ENCODE measurements at regions not wholly inside any gene's neighbourhood (a gene's known extent, or its start where the extent isn't known, plus 50 kb on each side); places are given as distances from the start of the nearest gene placed in this dataset.

DNA sequence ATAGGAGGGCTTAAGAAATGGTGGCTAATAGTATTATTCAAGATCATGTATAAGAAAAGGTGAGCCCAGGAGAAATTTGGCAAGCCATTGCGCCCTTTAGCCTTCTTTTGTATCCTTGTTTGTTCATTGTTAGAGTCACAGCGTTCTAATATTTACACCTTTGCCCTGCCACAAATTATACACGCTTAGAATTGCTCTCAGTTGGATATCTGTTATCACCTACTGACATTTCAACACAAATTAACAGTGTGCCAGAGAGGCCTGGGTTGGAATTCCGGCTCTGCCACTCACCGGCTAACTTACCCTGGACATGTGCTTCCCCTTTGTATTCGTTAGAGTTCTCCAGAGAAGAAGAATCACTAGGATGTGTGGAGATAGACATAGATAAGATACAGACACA, 148.7 kb upstream of the KIT start:
- H3K4me1 ChIP-seq = no peaks in the 10 kb centered on the region
- no peak overlapping the region for H3K27ac ChIP-seq
- DNase-seq (ENCODE audit: low spot score in 2 of 2) = no peak
- H3K4me3 ChIP-seq = no peak overlapping the region
- TF ChIP-seq, protein P1, sequence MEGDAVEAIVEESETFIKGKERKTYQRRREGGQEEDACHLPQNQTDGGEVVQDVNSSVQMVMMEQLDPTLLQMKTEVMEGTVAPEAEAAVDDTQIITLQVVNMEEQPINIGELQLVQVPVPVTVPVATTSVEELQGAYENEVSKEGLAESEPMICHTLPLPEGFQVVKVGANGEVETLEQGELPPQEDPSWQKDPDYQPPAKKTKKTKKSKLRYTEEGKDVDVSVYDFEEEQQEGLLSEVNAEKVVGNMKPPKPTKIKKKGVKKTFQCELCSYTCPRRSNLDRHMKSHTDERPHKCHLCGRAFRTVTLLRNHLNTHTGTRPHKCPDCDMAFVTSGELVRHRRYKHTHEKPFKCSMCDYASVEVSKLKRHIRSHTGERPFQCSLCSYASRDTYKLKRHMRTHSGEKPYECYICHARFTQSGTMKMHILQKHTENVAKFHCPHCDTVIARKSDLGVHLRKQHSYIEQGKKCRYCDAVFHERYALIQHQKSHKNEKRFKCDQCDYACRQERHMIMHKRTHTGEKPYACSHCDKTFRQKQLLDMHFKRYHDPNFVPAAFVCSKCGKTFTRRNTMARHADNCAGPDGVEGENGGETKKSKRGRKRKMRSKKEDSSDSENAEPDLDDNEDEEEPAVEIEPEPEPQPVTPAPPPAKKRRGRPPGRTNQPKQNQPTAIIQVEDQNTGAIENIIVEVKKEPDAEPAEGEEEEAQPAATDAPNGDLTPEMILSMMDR (IDR thresholded peaks at IDR 0.05) = no peak
- TF ChIP-seq POLR2A (IDR thresholded peaks at IDR 0.05) = no peak
- TF ChIP-seq EP300 (IDR thresholded peaks at IDR 0.05) = no peak
- no peaks in the 10 kb centered on the region for H3K27me3 ChIP-seq
- WGBS, 2 donors = 72 to 79% methylated on average over 6 of the region's 6 CpGs
- H3K36me3 ChIP-seq = no peaks in the 10 kb centered on the region
- H3K9me3 ChIP-seq = peaks cover 0 to 16% (median 2%) of the 10 kb centered on the region in 4 donors

- Histone ChIP-seq H3K36me3 (no peaks in the 10 kb centered on the region), H3K4me3 (no peak overlapping the region), H3K9me3 (no peaks in the 10 kb centered on the region), H3K27me3 (no peaks in the 10 kb centered on the region), H3K27ac (no peak overlapping the region), H3K4me1 (no peaks in the 10 kb centered on the region)
- no peak for DNase-seq (ENCODE audit: low spot score in 2 of 2)
- TF ChIP-seq POLR2A (IDR thresholded peaks at IDR 0.05) (no peak), EP300 (IDR thresholded peaks at IDR 0.05) (no peak)
- TF ChIP-seq, protein P1 (IDR thresholded peaks at IDR 0.05) = no peak
- 54 to 61% methylated on average over 6 of the region's 6 CpGs for WGBS, 2 donors
These were observed 144.6 kb upstream of the KIT start for GRCh38 chr4:54513204-54513603.

- no peak for TF ChIP-seq POLR2A (IDR thresholded peaks at IDR 0.05)
- TF ChIP-seq EP300 (IDR thresholded peaks at IDR 0.05) = no peak
- TF ChIP-seq, protein P1 (IDR thresholded peaks at IDR 0.05) = no peak
- no peak for DNase-seq (ENCODE audit: low spot score in 2 of 2)
- H3K4me1 ChIP-seq = no peaks in the 10 kb centered on the region
- H3K27ac ChIP-seq = no peak overlapping the region
- H3K9me3 ChIP-seq = no peaks in the 10 kb centered on the region
- no peak overlapping the region for H3K4me3 ChIP-seq
- no peaks in the 10 kb centered on the region for H3K27me3 ChIP-seq
- H3K36me3 ChIP-seq = no peaks in the 10 kb centered on the region
These were observed 144.0 kb upstream of the KIT start for GRCh38 chr4:54513741-54514140.

DNA sequence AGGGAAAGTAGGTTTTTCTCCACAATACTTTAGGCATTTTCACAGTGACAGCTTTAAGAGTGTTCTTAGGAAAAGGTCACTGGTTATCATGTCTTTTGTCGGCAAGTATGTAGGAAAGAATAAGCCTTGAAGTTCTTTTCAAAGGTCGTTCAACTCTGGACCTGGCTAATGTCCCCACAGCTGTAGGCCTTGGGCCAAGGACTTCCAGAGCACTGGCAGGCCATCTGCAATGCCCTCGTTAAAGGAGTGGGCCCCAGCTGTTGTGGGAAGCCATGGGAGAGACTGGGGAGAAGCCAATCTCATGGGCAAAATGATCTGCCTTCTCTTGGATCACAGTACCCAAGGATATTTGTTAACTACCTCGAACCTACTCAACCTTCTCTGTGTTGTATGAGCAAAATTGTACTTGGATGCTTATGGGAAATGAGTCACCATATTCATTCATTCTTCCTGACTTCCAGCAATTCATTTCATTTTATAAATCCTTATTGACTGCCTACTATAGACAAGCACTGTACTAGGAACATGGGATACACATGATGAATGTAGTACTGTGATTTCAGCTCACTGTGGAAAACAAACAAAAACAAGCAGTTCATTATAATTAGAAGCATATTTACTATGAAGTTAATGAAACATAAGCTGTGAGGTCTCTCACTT, 141.1 kb upstream of the KIT start:
- no peak for DNase-seq (ENCODE audit: low spot score in 2 of 2)
- H3K4me1 ChIP-seq = no peaks in the 10 kb centered on the region
- no peaks in the 10 kb centered on the region for H3K9me3 ChIP-seq
- WGBS, 2 donors = 50 to 56% methylated on average over 4 of the region's 4 CpGs
- TF ChIP-seq POLR2A (IDR thresholded peaks at IDR 0.05) = no peak
- TF ChIP-seq, protein P1 (IDR thresholded peaks at IDR 0.05) = no peak
- no peak for TF ChIP-seq EP300 (IDR thresholded peaks at IDR 0.05)
- H3K27me3 ChIP-seq = no peaks in the 10 kb centered on the region
- no peak overlapping the region for H3K27ac ChIP-seq
- no peak overlapping the region for H3K4me3 ChIP-seq
- H3K36me3 ChIP-seq = no peaks in the 10 kb centered on the region

DNA sequence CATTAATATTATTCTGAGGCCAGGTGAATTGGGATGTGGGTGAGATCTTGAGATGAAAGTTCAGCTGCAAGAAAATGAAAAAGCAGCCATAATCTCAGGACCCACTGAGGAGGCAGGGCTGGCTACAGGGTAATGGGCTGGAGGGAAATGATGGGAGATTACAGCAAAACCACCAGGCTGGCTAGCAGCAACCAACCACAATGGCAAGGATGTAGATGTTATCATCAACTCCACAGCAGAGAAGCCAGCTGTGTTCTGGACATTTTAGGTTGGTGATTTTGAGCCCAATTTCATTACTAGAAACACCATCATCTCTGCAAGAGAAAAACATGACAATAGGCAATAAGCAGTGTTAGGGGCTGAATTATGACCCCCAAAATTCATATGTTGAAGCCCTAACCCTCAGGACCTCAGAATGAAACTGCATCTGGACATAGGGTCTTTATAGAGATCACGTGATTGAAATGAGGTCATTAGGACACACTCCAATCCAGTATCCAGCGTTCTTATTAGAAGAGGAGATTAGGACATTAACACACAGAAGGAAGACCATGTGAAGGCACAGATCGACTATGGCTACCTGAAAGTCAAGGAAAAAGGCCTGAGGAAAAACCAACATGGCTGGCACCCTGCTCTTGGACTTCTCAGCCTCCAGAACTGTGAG, 139.8 kb upstream of the KIT start:
- TF ChIP-seq EP300 (IDR thresholded peaks at IDR 0.05) (no peak), POLR2A (IDR thresholded peaks at IDR 0.05) (no peak)
- TF ChIP-seq, protein P1 (IDR thresholded peaks at IDR 0.05) = no peak
- DNase-seq (ENCODE audit: low spot score in 2 of 2) = no peak
- no peaks in the 10 kb centered on the region for H3K4me1 ChIP-seq
- no peak overlapping the region for H3K4me3 ChIP-seq
- H3K36me3 ChIP-seq = no peaks in the 10 kb centered on the region
- H3K9me3 ChIP-seq = peaks cover 0 to 5% (median 0%) of the 10 kb centered on the region in 4 donors
- no peak overlapping the region for H3K27ac ChIP-seq
- H3K27me3 ChIP-seq = no peaks in the 10 kb centered on the region
- 85 to 91% methylated on average over 3 of the region's 3 CpGs for WGBS, 2 donors

All from tibial nerve (tissue), 4 donors.